ENCODE measurements at regions not wholly inside any gene's neighbourhood (a gene's known extent, or its start where the extent isn't known, plus 50 kb on each side); places are given as distances from the start of the nearest gene placed in this dataset.
"Not testable (repeated sequence)": the region's sequence is repeated elsewhere in the genome, so short reads cannot be mapped to it uniquely, and the experiment has no call there.

DNA sequence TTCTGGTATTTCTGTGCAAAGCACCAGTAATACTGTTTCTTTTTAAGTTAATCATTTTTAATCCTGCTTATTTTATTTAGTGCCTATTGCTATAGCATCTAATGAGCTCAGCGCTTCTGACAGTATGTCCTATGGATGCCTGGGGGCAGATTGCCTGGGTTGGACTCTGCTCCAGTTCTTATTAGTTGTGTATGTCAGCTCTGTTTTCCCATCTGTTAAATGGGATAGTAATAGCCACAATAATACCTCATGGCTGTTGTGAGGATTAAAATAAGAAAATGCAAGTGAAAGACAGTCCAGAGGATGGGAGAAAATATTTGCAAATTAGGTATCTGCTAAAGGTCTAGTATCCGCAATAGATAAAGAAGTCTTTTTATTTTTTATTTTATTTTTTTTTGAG is 87.0 kb downstream of the UTRN start:
- TF ChIP-seq, protein P1, sequence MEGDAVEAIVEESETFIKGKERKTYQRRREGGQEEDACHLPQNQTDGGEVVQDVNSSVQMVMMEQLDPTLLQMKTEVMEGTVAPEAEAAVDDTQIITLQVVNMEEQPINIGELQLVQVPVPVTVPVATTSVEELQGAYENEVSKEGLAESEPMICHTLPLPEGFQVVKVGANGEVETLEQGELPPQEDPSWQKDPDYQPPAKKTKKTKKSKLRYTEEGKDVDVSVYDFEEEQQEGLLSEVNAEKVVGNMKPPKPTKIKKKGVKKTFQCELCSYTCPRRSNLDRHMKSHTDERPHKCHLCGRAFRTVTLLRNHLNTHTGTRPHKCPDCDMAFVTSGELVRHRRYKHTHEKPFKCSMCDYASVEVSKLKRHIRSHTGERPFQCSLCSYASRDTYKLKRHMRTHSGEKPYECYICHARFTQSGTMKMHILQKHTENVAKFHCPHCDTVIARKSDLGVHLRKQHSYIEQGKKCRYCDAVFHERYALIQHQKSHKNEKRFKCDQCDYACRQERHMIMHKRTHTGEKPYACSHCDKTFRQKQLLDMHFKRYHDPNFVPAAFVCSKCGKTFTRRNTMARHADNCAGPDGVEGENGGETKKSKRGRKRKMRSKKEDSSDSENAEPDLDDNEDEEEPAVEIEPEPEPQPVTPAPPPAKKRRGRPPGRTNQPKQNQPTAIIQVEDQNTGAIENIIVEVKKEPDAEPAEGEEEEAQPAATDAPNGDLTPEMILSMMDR (IDR thresholded peaks at IDR 0.05; ENCODE audit: low read depth, low read length) = no peak
- DNase-seq (ENCODE audit: extremely low read depth, low read depth) = no peak

DNA sequence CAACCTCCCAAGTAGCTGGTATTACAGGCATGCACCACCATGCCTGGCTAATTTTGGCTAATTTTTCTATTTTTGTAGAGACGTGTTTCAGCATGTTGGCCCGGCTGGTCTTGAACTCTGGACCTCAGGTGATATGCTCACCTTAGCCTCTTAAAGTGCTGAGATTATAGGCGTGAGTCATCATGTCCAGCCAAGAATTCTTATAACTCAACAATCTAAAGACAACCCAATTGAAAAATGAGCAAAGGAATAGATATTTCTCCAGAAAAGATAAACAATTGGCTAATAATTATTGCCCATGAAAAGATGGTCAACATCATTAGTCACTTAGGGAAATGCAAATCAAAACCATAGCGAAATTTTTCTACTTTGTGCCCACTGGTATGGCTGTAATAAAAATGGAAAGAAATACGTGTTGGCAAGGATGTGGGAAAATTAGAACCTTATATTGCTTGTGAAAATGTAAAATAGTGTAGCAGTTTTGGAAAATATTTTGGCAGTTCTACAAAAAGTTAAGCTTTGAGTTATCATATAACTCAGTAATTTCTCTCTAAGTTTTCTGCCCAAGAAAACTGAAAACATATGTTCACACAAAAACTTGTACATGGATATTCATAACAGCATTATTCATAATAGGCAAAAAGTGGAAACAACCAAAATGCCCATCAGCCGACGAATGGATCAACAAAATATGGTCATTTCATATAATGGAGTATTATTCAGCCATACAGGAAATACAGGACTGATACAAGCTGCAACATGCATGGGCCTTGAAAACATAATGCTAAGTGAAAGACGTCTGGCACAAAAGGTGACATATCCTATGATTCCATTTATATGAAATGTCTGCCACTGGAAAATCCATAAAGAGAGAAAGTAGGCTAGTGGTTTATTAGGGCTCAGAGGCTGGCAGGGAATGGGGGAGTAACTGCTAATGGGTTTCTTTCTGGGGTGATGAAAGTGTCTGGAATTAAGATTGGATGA is 87.8 kb downstream of the UTRN start:
- TF ChIP-seq, protein P1 (IDR thresholded peaks at IDR 0.05; ENCODE audit: low read depth, low read length) = no peak
- no peak for DNase-seq (ENCODE audit: extremely low read depth, low read depth)

DNA sequence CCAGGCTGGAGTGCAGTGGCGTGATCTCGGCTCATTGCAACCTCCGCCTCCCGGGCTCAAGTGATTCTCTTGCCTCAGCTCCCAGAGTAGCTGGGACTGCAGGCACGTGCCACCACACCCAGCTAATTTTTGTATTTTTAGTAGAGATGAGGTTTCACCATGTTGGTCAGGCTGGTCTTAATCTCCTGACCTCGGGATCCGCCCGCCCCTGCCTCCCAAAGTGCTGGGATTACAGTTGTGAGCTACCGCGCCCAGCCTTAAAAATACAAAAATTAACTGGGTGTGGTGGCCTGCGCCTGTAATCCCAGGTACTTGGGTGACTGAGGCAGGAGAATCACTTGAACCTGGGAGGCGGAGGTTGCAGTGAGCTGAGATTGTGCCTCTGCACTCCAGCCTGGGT is 89.4 kb downstream of the UTRN start:
- DNase-seq (ENCODE audit: extremely low read depth, low read depth) = not testable (repeated sequence)

DNA sequence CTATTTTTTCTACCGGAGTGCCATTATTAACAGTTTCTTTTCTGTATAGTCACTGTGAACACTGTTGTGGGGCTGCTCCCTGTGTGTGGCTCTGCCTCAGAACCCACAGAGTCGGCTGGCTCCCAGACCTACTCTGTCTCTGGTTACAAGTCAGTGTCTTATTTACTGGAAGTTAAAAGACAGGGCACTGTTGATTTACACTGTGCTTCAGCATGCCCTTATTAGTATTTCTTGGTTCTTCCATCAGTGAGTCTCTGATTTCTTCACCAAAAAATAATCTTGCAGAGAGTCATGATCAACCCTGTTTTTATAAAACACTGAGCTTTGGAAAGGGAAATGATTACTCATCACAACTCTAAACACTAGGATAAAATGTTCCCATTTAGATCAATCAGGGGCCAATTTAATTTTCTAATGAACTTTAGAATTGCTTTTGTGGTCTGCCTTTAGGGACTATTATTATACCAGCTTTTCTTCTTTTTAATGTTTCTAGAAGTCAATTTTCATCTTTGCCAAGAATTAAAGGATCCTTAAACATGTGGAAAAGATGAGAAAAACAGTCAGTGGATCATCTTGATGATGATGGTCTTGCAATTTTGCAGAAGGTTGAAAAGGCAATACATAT is 92.6 kb downstream of the UTRN start:
- TF ChIP-seq, protein P1 (IDR thresholded peaks at IDR 0.05; ENCODE audit: low read depth, low read length) = no peak
- peak; percentile 69 for DNase-seq (ENCODE audit: extremely low read depth, low read depth)

DNA sequence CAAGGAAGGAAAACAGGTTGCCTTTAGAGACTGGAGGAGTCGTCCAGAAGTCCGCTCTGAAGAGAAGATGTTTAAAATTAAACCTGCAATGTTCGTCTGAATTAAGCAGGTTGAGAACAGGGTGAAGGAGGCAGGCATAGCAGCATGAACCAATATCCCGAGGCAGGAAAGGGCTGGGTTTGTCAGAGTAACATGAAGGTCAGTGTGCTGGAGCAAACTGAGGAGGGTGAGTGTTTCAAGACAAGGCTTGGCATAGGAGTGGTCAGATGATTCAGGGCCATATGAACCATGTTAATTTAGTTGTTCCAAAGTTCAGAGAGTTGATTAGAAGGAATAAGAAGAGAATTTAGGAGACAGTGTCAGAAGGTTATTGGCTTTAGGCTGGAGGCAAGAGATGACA is 93.3 kb downstream of the UTRN start:
- TF ChIP-seq, protein P1 (IDR thresholded peaks at IDR 0.05; ENCODE audit: low read depth, low read length) = no peak
- no peak for DNase-seq (ENCODE audit: extremely low read depth, low read depth)

DNA sequence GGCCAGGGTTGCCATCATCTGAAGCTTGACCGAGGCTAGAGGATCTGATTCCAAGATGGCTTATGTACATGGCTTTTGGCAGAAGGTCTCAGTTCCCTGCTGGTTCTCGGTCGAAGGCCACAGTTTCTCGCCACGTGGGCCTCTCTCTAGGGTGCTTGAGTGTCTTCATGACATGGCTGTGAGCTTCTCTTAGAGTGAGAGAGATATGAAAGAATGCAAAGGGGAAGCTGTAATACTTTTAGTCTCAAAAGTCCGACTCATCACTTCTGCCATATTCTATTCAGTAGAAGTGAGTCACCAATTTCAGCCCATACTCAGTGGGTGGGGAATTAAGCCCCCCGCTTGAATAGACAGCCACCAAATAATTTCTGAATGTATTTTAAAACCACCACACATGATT is 94.2 kb downstream of the UTRN start:
- no peak for DNase-seq (ENCODE audit: extremely low read depth, low read depth)
- TF ChIP-seq, protein P1 (IDR thresholded peaks at IDR 0.05; ENCODE audit: low read depth, low read length) = no peak

DNA sequence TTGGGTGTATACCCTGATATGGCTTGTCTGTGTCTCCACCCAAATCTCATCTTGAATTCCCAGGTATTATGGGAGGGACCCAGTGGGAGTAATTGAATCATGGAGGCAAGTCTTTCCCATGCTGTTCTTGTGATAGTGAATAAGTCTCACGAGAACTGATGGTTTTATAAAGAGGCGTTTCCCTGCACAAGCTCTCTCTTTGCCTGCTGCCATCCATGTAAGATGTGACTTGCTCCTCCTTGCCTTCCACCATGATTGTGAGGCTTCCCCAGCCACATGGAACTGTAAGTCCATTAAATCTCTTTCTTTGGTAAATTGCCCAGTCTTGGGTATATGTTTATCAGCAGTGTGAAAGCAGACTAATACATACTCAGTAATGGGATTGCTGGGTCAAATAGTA is 96.4 kb downstream of the UTRN start:
- DNase-seq (ENCODE audit: extremely low read depth, low read depth) = not testable (repeated sequence)

DNA sequence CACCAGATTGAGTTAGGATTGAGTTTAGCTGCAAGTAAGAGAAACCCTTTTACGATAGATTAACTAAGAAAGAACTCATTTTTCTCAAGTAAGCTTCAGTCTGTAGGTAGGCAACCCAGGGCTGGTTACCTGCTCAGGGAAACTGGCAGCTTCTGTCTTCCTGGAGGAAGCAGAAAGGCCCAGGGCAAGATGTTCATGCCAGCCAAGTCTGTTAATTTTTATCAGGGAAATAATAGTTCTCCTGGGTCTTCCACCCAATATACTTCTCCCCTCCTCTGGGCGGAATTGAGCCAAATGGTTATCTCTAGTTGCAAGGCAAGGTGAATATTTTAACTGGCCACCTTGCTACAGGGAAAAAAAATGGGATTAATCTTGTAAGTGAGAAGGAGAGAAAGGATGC is 98.2 kb downstream of the UTRN start:
- DNase-seq (ENCODE audit: extremely low read depth, low read depth) = no peak
- TF ChIP-seq, protein P1 (IDR thresholded peaks at IDR 0.05; ENCODE audit: low read depth, low read length) = no peak

Data from AG09319 (cell line).